ENCODE measurements at regions not wholly inside any gene's neighbourhood (a gene's known extent, or its start where the extent isn't known, plus 50 kb on each side); places are given as distances from the start of the nearest gene placed in this dataset.

DNA sequence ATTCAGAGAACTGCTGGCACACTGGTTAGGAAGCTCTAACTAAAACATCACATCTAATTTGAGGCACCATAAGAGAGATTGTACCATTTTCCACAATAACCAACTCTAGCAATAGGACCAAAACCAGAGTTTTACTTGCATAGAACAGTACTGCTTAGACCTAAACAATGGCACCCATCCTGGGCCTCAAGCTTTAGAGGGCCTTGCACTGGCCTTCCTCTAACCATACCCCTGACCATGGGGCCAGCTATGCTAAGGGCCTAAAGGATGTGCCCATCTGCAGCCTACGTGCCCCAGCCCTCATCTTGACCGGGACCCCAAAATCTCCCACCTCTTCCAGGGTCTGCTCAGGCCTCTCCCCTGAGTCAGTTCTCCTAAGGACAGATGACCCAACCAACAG, 74.4 kb upstream of the ARHGAP32 start:
- intact Hi-C loops (cut with micrococcal nuclease), result no loop called here
- CTCF ChIA-PET, result no interaction called here

More for the DNA sequence above, 74.4 kb upstream of the ARHGAP32 start:
- peaks cover 15 to 28% of the 10 kb centered on the region in 2 experiments for H3K79me1 ChIP-seq (ENCODE audit: low read depth in 1 of 2, low read length in 2 of 2)
- H4K91ac ChIP-seq (ENCODE audit: insufficient read depth, low read depth, low read length), result no peak overlapping the region
- no CpG with 5 or more reads among the region's 2 CpGs for WGBS, 2 experiments (ENCODE audit: extremely low coverage in 2 of 2, insufficient read length in 1 of 2)
- H4K8ac ChIP-seq (ENCODE audit: low read depth in 2 of 2, low read length in 2 of 2), result no peak overlapping the region
- H3K4me1 ChIP-seq (ENCODE audit: control insufficient read depth, insufficient read depth, low read length), result no peaks in the 10 kb centered on the region
- in situ Hi-C loops (cut with MboI; ENCODE audit: low sequenced_read_pairs), result no loop called here
- H3K14ac ChIP-seq (replicated peaks; ENCODE audit: low read depth, low read length), result no peak overlapping the region
- dilution Hi-C loops (cut with HindIII; ENCODE audit: low sequenced_read_pairs, unreplicated experiment), result no loop called here
- no peaks in the 10 kb centered on the region for H3K9me1 ChIP-seq (ENCODE audit: insufficient read depth, low read length)
- H3K23ac ChIP-seq (ENCODE audit: low read depth, low read length), result no peak overlapping the region
- 0 out of 2 replicates have a peak, but pooled peaks cover 3% of the 10 kb centered on the region for H4K20me1 ChIP-seq (ENCODE audit: insufficient read depth, low read length)
- no peak overlapping the region for H3K4me3 ChIP-seq (ENCODE audit: insufficient read depth, low read depth, low read length)
- no peak for ATAC-seq (ENCODE audit: low read depth)
- H2AFZ ChIP-seq (replicated peaks; ENCODE audit: low read length, poor library complexity), result no peak overlapping the region
- H2AK9ac ChIP-seq (replicated peaks; ENCODE audit: low read depth, low read length, poor library complexity), result no peak overlapping the region
- H3K9me3 ChIP-seq (ENCODE audit: control insufficient read depth, insufficient read depth, low read length), result no peaks in the 10 kb centered on the region
- no peak overlapping the region for H2AK5ac ChIP-seq (ENCODE audit: low read depth, low read length)
- DNase-seq, result no peak
- H2BK15ac ChIP-seq (ENCODE audit: low read depth, low read length), result no peak overlapping the region
- BruUV-seq (replicated peaks), result no TSS peak
- H2BK20ac ChIP-seq (ENCODE audit: low read depth, low read length), result no peak overlapping the region
- no peak overlapping the region for H3K27ac ChIP-seq (ENCODE audit: insufficient read depth, low read length)
- no peak overlapping the region for H3K4me2 ChIP-seq (ENCODE audit: low read depth, low read length)
- no peak overlapping the region for H2BK5ac ChIP-seq (ENCODE audit: low read depth, low read length, poor library complexity, severe bottlenecking)
- H3K9ac ChIP-seq (ENCODE audit: low read depth, low read length), result no peak overlapping the region
- no peaks in the 10 kb centered on the region for H3K27me3 ChIP-seq (ENCODE audit: control insufficient read depth, insufficient read depth, low read length)
- H3K36me3 ChIP-seq (ENCODE audit: control insufficient read depth, insufficient read depth, low read length), result no peaks in the 10 kb centered on the region; the same call in 1 of the 2 replicates
- no peak overlapping the region for H3K18ac ChIP-seq (ENCODE audit: low read depth, low read length)
- H4K5ac ChIP-seq (ENCODE audit: low read depth, low read length), result no peak overlapping the region
- no peak overlapping the region for H2BK120ac ChIP-seq (ENCODE audit: low read depth, low read length)
- H3K56ac ChIP-seq (ENCODE audit: extremely low read depth, insufficient read depth, low read length), result no peak overlapping the region
- POLR2A ChIA-PET (ENCODE audit: unreplicated experiment), result no interaction called here
- TF ChIP-seq BHLHE40 (IDR thresholded peaks at IDR 0.05; ENCODE audit: low read depth, low read length) (no peak), POLR2A (IDR thresholded peaks at IDR 0.05; ENCODE audit: low read depth, low read length) (no peak), MAFK (IDR thresholded peaks at IDR 0.05; ENCODE audit: low read depth, low read length) (no peak), NFE2L2 (IDR thresholded peaks at IDR 0.05; ENCODE audit: low read depth, low read length) (no peak), SMC3 (IDR thresholded peaks at IDR 0.05; ENCODE audit: low read depth, low read length) (no peak), MAZ (IDR thresholded peaks at IDR 0.05; ENCODE audit: borderline replicate concordance, low read depth, low read length) (no peak), RFX5 (IDR thresholded peaks at IDR 0.05; ENCODE audit: low read depth, low read length) (no peak), CEBPB (IDR thresholded peaks at IDR 0.05; ENCODE audit: low read depth, low read length) (no peak), FOS (IDR thresholded peaks at IDR 0.05; ENCODE audit: low read depth, low read length) (no peak), CHD1 (IDR thresholded peaks at IDR 0.05; ENCODE audit: low read depth, low read length) (no peak)
- TF ChIP-seq, protein P1, sequence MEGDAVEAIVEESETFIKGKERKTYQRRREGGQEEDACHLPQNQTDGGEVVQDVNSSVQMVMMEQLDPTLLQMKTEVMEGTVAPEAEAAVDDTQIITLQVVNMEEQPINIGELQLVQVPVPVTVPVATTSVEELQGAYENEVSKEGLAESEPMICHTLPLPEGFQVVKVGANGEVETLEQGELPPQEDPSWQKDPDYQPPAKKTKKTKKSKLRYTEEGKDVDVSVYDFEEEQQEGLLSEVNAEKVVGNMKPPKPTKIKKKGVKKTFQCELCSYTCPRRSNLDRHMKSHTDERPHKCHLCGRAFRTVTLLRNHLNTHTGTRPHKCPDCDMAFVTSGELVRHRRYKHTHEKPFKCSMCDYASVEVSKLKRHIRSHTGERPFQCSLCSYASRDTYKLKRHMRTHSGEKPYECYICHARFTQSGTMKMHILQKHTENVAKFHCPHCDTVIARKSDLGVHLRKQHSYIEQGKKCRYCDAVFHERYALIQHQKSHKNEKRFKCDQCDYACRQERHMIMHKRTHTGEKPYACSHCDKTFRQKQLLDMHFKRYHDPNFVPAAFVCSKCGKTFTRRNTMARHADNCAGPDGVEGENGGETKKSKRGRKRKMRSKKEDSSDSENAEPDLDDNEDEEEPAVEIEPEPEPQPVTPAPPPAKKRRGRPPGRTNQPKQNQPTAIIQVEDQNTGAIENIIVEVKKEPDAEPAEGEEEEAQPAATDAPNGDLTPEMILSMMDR (conservative IDR thresholded peaks at IDR 0.05; ENCODE audit: low read depth, low read length), result no peak
- TF ChIP-seq, protein P2, sequence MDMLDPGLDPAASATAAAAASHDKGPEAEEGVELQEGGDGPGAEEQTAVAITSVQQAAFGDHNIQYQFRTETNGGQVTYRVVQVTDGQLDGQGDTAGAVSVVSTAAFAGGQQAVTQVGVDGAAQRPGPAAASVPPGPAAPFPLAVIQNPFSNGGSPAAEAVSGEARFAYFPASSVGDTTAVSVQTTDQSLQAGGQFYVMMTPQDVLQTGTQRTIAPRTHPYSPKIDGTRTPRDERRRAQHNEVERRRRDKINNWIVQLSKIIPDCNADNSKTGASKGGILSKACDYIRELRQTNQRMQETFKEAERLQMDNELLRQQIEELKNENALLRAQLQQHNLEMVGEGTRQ (IDR thresholded peaks at IDR 0.05; ENCODE audit: low read depth, low read length), result no peak
- H3K4ac ChIP-seq (ENCODE audit: low read depth, low read length), result no peak overlapping the region
